IMR-90 (cell line): ENCODE measurements at regions not wholly inside any gene's neighbourhood (a gene's known extent, or its start where the extent isn't known, plus 50 kb on each side); places are given as distances from the start of the nearest gene placed in this dataset.

Source experiments
- ATAC-seq: fragments of 200-7000 bp; cut with Tn5 transposase; 2 replicates; pipeline ENCODE4 v1.9.1; 2020; ENCODE audit warnings: low read depth, mild to moderate bottlenecking, moderate library complexity
- BruUV-seq: library from RNA; stranded (reverse); fragments of 400-500 nt; replicated peaks from 2 replicates; lab custom pipeline; 2021; lab: Mats Ljungman, UMichigan
- CTCF ChIA-PET: fragments of 300-600 bp; formaldehyde crosslinking; extraction: SDS; loops from one replicate; lab custom pipeline; 2021; ENCODE audit warnings: antibody characterized with exemption; lab: Yijun Ruan, JAX
- POLR2A ChIA-PET: fragments of 300-600 bp; sonication (Branson Sonifier 250); formaldehyde crosslinking; loops from one replicate; lab custom pipeline; 2022; ENCODE audit warnings: antibody characterized with exemption; ENCODE audit not compliant: unreplicated experiment; lab: Charles Lee
- DNase-seq: peaks from one replicate; pipeline ENCODE4 v3.0.0; 2013
- H2AFZ ChIP-seq: replicated peaks from 2 replicates; pipeline ENCODE3; 2013; ENCODE audit warnings: low read length, mild to moderate bottlenecking; ENCODE audit not compliant: poor library complexity
- H2AK5ac ChIP-seq: 2 replicates; pipeline ENCODE4 v1.6.1; 2013; ENCODE audit warnings: low read depth, low read length, inconsistent platforms
- H2AK9ac ChIP-seq: replicated peaks from 2 replicates; pipeline ENCODE3; 2013; ENCODE audit warnings: mild to moderate bottlenecking, low read depth, low read length, moderate library complexity; ENCODE audit not compliant: poor library complexity
- H2BK120ac ChIP-seq: 2 replicates; pipeline ENCODE4 v1.6.1; 2013; ENCODE audit warnings: low read depth, low read length, inconsistent platforms
- H2BK15ac ChIP-seq: 3 replicates; pipeline ENCODE4 v1.6.1; 2013; ENCODE audit warnings: low read depth, low read length, inconsistent platforms
- H2BK20ac ChIP-seq: 2 replicates; pipeline ENCODE4 v1.6.1; 2013; ENCODE audit warnings: low read depth, mild to moderate bottlenecking, inconsistent platforms, low read length, moderate library complexity
- H2BK5ac ChIP-seq: 2 replicates; pipeline ENCODE4 v1.6.1; 2013; ENCODE audit warnings: mild to moderate bottlenecking, low read depth, low read length, inconsistent platforms; ENCODE audit not compliant: poor library complexity, severe bottlenecking
- H3K14ac ChIP-seq: replicated peaks from 2 replicates; pipeline ENCODE4 v1.6.1; 2013; ENCODE audit warnings: low read depth, low read length, inconsistent platforms
- H3K18ac ChIP-seq: 2 replicates; pipeline ENCODE4 v1.6.1; 2013; ENCODE audit warnings: low read depth, low read length, control low read depth
- H3K23ac ChIP-seq: 2 replicates; pipeline ENCODE4 v1.6.1; 2013; ENCODE audit warnings: low read depth, low read length, inconsistent platforms
- H3K27ac ChIP-seq: 2 replicates; pipeline ENCODE4 v1.5.1; 2013; ENCODE audit warnings: mild to moderate bottlenecking, control low read depth, low read length; ENCODE audit not compliant: insufficient read depth
- H3K27me3 ChIP-seq: 2 replicates; pipeline ENCODE4 v1.6.1; 2013; ENCODE audit warnings: low read length; ENCODE audit not compliant: control insufficient read depth, insufficient read depth
- H3K36me3 ChIP-seq: 2 replicates; pipeline ENCODE4 v1.6.1; 2013; ENCODE audit warnings: low read length, mixed read lengths; ENCODE audit not compliant: control insufficient read depth, insufficient read depth
- H3K4ac ChIP-seq: 2 replicates; pipeline ENCODE4 v1.6.1; 2013; ENCODE audit warnings: low read depth, low read length, inconsistent platforms
- H3K4me1 ChIP-seq: 2 replicates; pipeline ENCODE4 v1.6.1; 2013; ENCODE audit warnings: low read length, mixed read lengths; ENCODE audit not compliant: control insufficient read depth, insufficient read depth
- H3K4me2 ChIP-seq: 2 replicates; pipeline ENCODE4 v1.6.1; 2013; ENCODE audit warnings: low read depth, mild to moderate bottlenecking, control low read depth, low read length, moderate library complexity
- H3K4me3 ChIP-seq: 2 replicates; pipeline ENCODE4 v1.5.1; 2013; ENCODE audit warnings: low read depth, mild to moderate bottlenecking, control low read depth, low read length, moderate library complexity; ENCODE audit not compliant: insufficient read depth
- H3K56ac ChIP-seq: 2 replicates; pipeline ENCODE4 v1.6.1; 2013; ENCODE audit warnings: low read length, inconsistent platforms; ENCODE audit not compliant: insufficient read depth; ENCODE audit errors: extremely low read depth
- H3K79me1 ChIP-seq, 2 experiments: 2 replicates each; pipeline ENCODE4 v1.6.1; 2013; ENCODE audit warnings: low read length in 2 of 2, inconsistent platforms in 1 of 2, low read depth in 1 of 2
- H3K9ac ChIP-seq: 2 replicates; pipeline ENCODE4 v1.6.1; 2013; ENCODE audit warnings: low read depth, low read length, control low read depth
- H3K9me1 ChIP-seq: 2 replicates; pipeline ENCODE4 v1.6.1; 2013; ENCODE audit warnings: low read length, inconsistent platforms; ENCODE audit not compliant: insufficient read depth
- H3K9me3 ChIP-seq: 2 replicates; pipeline ENCODE4 v1.6.1; 2013; ENCODE audit warnings: low read length; ENCODE audit not compliant: control insufficient read depth, insufficient read depth
- H4K20me1 ChIP-seq: 2 replicates; pipeline ENCODE4 v1.6.1; 2013; ENCODE audit warnings: low read length, inconsistent platforms; ENCODE audit not compliant: insufficient read depth
- H4K5ac ChIP-seq: 2 replicates; pipeline ENCODE4 v1.6.1; 2013; ENCODE audit warnings: mild to moderate bottlenecking, low read depth, low read length, control low read depth
- H4K8ac ChIP-seq, 2 experiments: 2 replicates each; pipeline ENCODE4 v1.6.1; 2013; ENCODE audit warnings: low read depth in 2 of 2, low read length in 2 of 2, control low read depth in 1 of 2, inconsistent platforms in 1 of 2
- H4K91ac ChIP-seq: 2 replicates; pipeline ENCODE4 v1.6.1; 2013; ENCODE audit warnings: low read depth, low read length, inconsistent platforms; ENCODE audit not compliant: insufficient read depth
- BHLHE40 ChIP-seq: fragments of 150-350 bp; IDR thresholded peaks from 2 replicates; pipeline ENCODE4 v1.6.1; 2016; ENCODE audit warnings: mild to moderate bottlenecking, low read depth, low read length
- CEBPB ChIP-seq: IDR thresholded peaks from 2 replicates; pipeline ENCODE4 v1.6.1; 2012; ENCODE audit warnings: low read depth, low read length, improper control_type of control experiment
- FOS ChIP-seq: fragments of 150-350 bp; IDR thresholded peaks from 2 replicates; pipeline ENCODE4 v1.6.1; 2016; ENCODE audit warnings: low read depth, low read length
- MAFK ChIP-seq: IDR thresholded peaks from 2 replicates; pipeline ENCODE4 v1.6.1; 2012; ENCODE audit warnings: low read depth, low read length, improper control_type of control experiment
- MAZ ChIP-seq: IDR thresholded peaks from 2 replicates; pipeline ENCODE4 v1.6.1; 2012; ENCODE audit warnings: low read depth, mild to moderate bottlenecking, low read length, improper control_type of control experiment, moderate library complexity, borderline replicate concordance
- MXI1 ChIP-seq: IDR thresholded peaks from 2 replicates; pipeline ENCODE4 v1.6.1; 2012; ENCODE audit warnings: low read depth, mild to moderate bottlenecking, low read length, moderate library complexity, borderline replicate concordance
- NFE2L2 ChIP-seq: fragments of 150-350 bp; IDR thresholded peaks from 2 replicates; pipeline ENCODE4 v1.6.1; 2016; ENCODE audit warnings: low read depth, mild to moderate bottlenecking, low read length
- POLR2A ChIP-seq: IDR thresholded peaks from 2 replicates; pipeline ENCODE4 v1.6.1; 2012; ENCODE audit warnings: mild to moderate bottlenecking, low read depth, low read length
- RAD21 ChIP-seq: IDR thresholded peaks from 2 replicates; pipeline ENCODE4 v1.6.1; 2012; ENCODE audit warnings: low read length, improper control_type of control experiment
- RCOR1 ChIP-seq: IDR thresholded peaks from 2 replicates; pipeline ENCODE4 v1.6.1; 2012; ENCODE audit warnings: mild to moderate bottlenecking, low read length, improper control_type of control experiment; ENCODE audit not compliant: insufficient replicate concordance
- RFX5 ChIP-seq: IDR thresholded peaks from 2 replicates; pipeline ENCODE4 v1.8.0; 2012; ENCODE audit warnings: low read depth, mild to moderate bottlenecking, low read length, moderate library complexity
- SMC3 ChIP-seq: fragments of 150-350 bp; IDR thresholded peaks from 2 replicates; pipeline ENCODE4 v1.6.1; 2016; ENCODE audit warnings: low read depth, mild to moderate bottlenecking, antibody characterized with exemption, low read length, moderate library complexity
- dilution Hi-C: fragments of 300-500 bp; cut with HindIII; formaldehyde crosslinking; loops from one replicate; pipeline ENCODE4 v1.14.3; 2018; ENCODE audit warnings: low sequenced_read_pairs; ENCODE audit not compliant: unreplicated experiment
- in situ Hi-C: fragments of 300-500 bp; cut with MboI; formaldehyde crosslinking; loops from 3 replicates; pipeline ENCODE4 v1.14.3; 2019; ENCODE audit warnings: low sequenced_read_pairs, inconsistent platforms, mixed read lengths
- intact Hi-C: fragments of 100-400 bp; cut with micrococcal nuclease; formaldehyde crosslinking; loops from 2 replicates; pipeline ENCODE4 v1.10.0; 2022
- TF ChIP-seq, protein P1 (sequence below): fragments of 150-350 bp; IDR thresholded peaks from 2 replicates; pipeline ENCODE4 v1.6.1; 2017; ENCODE audit warnings: mild to moderate bottlenecking, antibody characterized with exemption, low read length, low read depth
- TF ChIP-seq, protein P2 (sequence below): conservative IDR thresholded peaks from 2 replicates; pipeline ENCODE4 v1.5.1; 2012; ENCODE audit warnings: mild to moderate bottlenecking, low read depth, low read length, improper control_type of control experiment

DNA sequence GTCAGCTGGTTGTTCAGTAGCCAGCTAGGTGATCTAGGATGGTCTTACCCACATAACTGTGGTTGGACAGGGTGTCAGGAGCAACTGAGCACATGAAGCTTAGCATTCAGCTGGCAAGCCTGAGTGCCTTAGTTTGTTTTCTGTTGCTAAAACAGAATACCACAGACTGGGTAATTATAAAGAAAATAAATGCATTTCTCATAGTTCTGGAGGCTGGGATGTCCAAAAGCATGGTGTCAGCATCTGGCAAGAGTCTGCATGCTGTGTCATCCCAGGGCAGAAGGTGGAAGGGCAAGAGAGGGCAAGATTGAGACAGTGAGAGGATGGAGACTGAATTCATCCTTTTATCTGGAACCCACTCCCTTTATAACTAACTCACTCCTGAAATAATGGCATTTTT is 921.5 kb downstream of the TLE4 start:
- no peak overlapping the region for H2AK9ac ChIP-seq
- no peak overlapping the region for H3K4me2 ChIP-seq
- H3K4me3 ChIP-seq: no peak overlapping the region
- H2AFZ ChIP-seq: no peak overlapping the region
- no peak for ATAC-seq
- no peak overlapping the region for H2AK5ac ChIP-seq
- H3K9me3 ChIP-seq: no peaks in the 10 kb centered on the region
- H3K36me3 ChIP-seq: no peaks in the 10 kb centered on the region
- no peak overlapping the region for H3K4ac ChIP-seq
- no peak overlapping the region for H4K91ac ChIP-seq
- H2BK20ac ChIP-seq: no peak overlapping the region
- ChIA-PET CTCF (no interaction called here), POLR2A (no interaction called here)
- no peak overlapping the region for H3K18ac ChIP-seq
- H3K23ac ChIP-seq: no peak overlapping the region
- no peak overlapping the region for H3K14ac ChIP-seq
- H4K20me1 ChIP-seq: no peaks in the 10 kb centered on the region
- BruUV-seq: no TSS peak
- no peaks in the 10 kb centered on the region for H3K4me1 ChIP-seq
- H2BK5ac ChIP-seq: no peak overlapping the region
- no peak for DNase-seq
- no peak overlapping the region for H2BK120ac ChIP-seq
- in situ Hi-C loops (no loop called here), dilution Hi-C loops (no loop called here), intact Hi-C loops (no loop called here)
- no peak overlapping the region for H3K56ac ChIP-seq
- H3K9me1 ChIP-seq: no peaks in the 10 kb centered on the region
- no peak overlapping the region for H3K27ac ChIP-seq
- TF ChIP-seq NFE2L2 (no peak), SMC3 (no peak), RCOR1 (no peak), RAD21 (no peak), MAZ (no peak), MXI1 (no peak), POLR2A (no peak), MAFK (no peak), CEBPB (no peak), FOS (no peak), BHLHE40 (no peak), RFX5 (no peak)
- TF ChIP-seq, protein P1, sequence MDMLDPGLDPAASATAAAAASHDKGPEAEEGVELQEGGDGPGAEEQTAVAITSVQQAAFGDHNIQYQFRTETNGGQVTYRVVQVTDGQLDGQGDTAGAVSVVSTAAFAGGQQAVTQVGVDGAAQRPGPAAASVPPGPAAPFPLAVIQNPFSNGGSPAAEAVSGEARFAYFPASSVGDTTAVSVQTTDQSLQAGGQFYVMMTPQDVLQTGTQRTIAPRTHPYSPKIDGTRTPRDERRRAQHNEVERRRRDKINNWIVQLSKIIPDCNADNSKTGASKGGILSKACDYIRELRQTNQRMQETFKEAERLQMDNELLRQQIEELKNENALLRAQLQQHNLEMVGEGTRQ: no peak
- TF ChIP-seq, protein P2, sequence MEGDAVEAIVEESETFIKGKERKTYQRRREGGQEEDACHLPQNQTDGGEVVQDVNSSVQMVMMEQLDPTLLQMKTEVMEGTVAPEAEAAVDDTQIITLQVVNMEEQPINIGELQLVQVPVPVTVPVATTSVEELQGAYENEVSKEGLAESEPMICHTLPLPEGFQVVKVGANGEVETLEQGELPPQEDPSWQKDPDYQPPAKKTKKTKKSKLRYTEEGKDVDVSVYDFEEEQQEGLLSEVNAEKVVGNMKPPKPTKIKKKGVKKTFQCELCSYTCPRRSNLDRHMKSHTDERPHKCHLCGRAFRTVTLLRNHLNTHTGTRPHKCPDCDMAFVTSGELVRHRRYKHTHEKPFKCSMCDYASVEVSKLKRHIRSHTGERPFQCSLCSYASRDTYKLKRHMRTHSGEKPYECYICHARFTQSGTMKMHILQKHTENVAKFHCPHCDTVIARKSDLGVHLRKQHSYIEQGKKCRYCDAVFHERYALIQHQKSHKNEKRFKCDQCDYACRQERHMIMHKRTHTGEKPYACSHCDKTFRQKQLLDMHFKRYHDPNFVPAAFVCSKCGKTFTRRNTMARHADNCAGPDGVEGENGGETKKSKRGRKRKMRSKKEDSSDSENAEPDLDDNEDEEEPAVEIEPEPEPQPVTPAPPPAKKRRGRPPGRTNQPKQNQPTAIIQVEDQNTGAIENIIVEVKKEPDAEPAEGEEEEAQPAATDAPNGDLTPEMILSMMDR: no peak
- H2BK15ac ChIP-seq: no peak overlapping the region
- no peak overlapping the region for H3K9ac ChIP-seq
- H3K27me3 ChIP-seq: no peaks in the 10 kb centered on the region
- H3K79me1 ChIP-seq: no peaks in the 10 kb centered on the region
- H4K8ac ChIP-seq: no peak overlapping the region
- no peak overlapping the region for H4K5ac ChIP-seq
